Skeletal muscle satellite cell (primary cell): ENCODE measurements at regions not wholly inside any gene's neighbourhood (a gene's known extent, or its start where the extent isn't known, plus 50 kb on each side); places are given as distances from the start of the nearest gene placed in this dataset.
A peak's percentile ranks its signal among the peaks of the same experiment; 100 is the strongest.

Experiments
- H3K27me3 ChIP-seq: 2 replicates; pipeline ENCODE4 v1.7.0; 2013; ENCODE audit warnings: low read length; ENCODE audit not compliant: control insufficient read depth, insufficient read depth
- H3K36me3 ChIP-seq: 2 replicates; pipeline ENCODE4 v1.7.0; 2013; ENCODE audit warnings: mild to moderate bottlenecking, control low read depth, low read length; ENCODE audit not compliant: insufficient read depth
- H3K4me1 ChIP-seq: 2 replicates; pipeline ENCODE4 v1.7.0; 2013; ENCODE audit warnings: low read length; ENCODE audit not compliant: control insufficient read depth, insufficient read depth
- H3K4me2 ChIP-seq: 2 replicates; pipeline ENCODE4 v1.7.0; 2013; ENCODE audit warnings: mild to moderate bottlenecking, low read length
- H3K4me3 ChIP-seq: 2 replicates; pipeline ENCODE4 v1.7.0; 2013; ENCODE audit warnings: low read length
- H3K9ac ChIP-seq: 2 replicates; pipeline ENCODE4 v1.7.0; 2013; ENCODE audit warnings: mild to moderate bottlenecking, low read depth, low read length, moderate library complexity
- H3K9me3 ChIP-seq: replicated peaks from 2 replicates; pipeline ENCODE4 v1.7.0; 2013; ENCODE audit warnings: mild to moderate bottlenecking, control low read depth, low read length

- Histone ChIP-seq H3K9me3 (no peaks in the 10 kb centered on the region), H3K4me1 (no peaks in the 10 kb centered on the region), H3K4me3 (no peak overlapping the region), H3K36me3 (no peaks in the 10 kb centered on the region), H3K9ac (no peak overlapping the region), H3K27me3 (no peaks in the 10 kb centered on the region), H3K4me2 (no peak overlapping the region)
These were observed 435.5 kb downstream of the KCNJ2 start for GRCh38 chr17:70604854-70605253.

GRCh38 chr17:70606086-70606485 lies 436.8 kb downstream of the KCNJ2 start:
- H3K27me3 ChIP-seq, result no peaks in the 10 kb centered on the region
- no peaks in the 10 kb centered on the region for H3K9me3 ChIP-seq
- H3K9ac ChIP-seq, result no peak overlapping the region
- no peak overlapping the region for H3K4me2 ChIP-seq
- no peaks in the 10 kb centered on the region for H3K36me3 ChIP-seq
- no peaks in the 10 kb centered on the region for H3K4me1 ChIP-seq
- H3K4me3 ChIP-seq, result no peak overlapping the region

GRCh38 chr17:70608193-70608592 lies 438.9 kb downstream of the KCNJ2 start:
- H3K4me2 ChIP-seq, result no peak overlapping the region
- H3K36me3 ChIP-seq, result no peaks in the 10 kb centered on the region
- H3K4me1 ChIP-seq, result no peaks in the 10 kb centered on the region
- no peak overlapping the region for H3K9ac ChIP-seq
- no peaks in the 10 kb centered on the region for H3K27me3 ChIP-seq
- H3K9me3 ChIP-seq, result no peaks in the 10 kb centered on the region
- H3K4me3 ChIP-seq, result no peak overlapping the region

GRCh38 chr17:70608957-70609356 lies 439.6 kb downstream of the KCNJ2 start:
- Histone ChIP-seq H3K4me2 (no peak overlapping the region), H3K4me1 (no peaks in the 10 kb centered on the region), H3K9ac (no peak overlapping the region), H3K36me3 (no peaks in the 10 kb centered on the region), H3K27me3 (no peaks in the 10 kb centered on the region), H3K4me3 (no peak overlapping the region), H3K9me3 (no peaks in the 10 kb centered on the region)

- H3K9me3 ChIP-seq, result no peaks in the 10 kb centered on the region
- no peak overlapping the region for H3K4me3 ChIP-seq
- no peaks in the 10 kb centered on the region for H3K4me1 ChIP-seq
- H3K36me3 ChIP-seq, result no peaks in the 10 kb centered on the region
- H3K4me2 ChIP-seq, result no peak overlapping the region
- no peak overlapping the region for H3K9ac ChIP-seq
- no peaks in the 10 kb centered on the region for H3K27me3 ChIP-seq
These were observed 440.2 kb downstream of the KCNJ2 start for GRCh38 chr17:70609566-70609965.

GRCh38 chr17:70610161-70610560 lies 440.8 kb downstream of the KCNJ2 start:
- Histone ChIP-seq H3K27me3 (no peaks in the 10 kb centered on the region), H3K4me1 (no peaks in the 10 kb centered on the region), H3K4me3 (no peak overlapping the region), H3K9ac (no peak overlapping the region), H3K9me3 (no peaks in the 10 kb centered on the region), H3K4me2 (no peak overlapping the region), H3K36me3 (no peaks in the 10 kb centered on the region)

- Histone ChIP-seq H3K4me2 (no peak overlapping the region), H3K9me3 (no peaks in the 10 kb centered on the region), H3K4me3 (no peak overlapping the region), H3K9ac (no peak overlapping the region), H3K27me3 (no peaks in the 10 kb centered on the region), H3K4me1 (no peaks in the 10 kb centered on the region), H3K36me3 (no peaks in the 10 kb centered on the region)
These were observed 444.3 kb downstream of the KCNJ2 start for GRCh38 chr17:70613681-70614080.

GRCh38 chr17:70615831-70616230 lies 446.5 kb downstream of the KCNJ2 start:
- no peaks in the 10 kb centered on the region for H3K36me3 ChIP-seq
- no peak overlapping the region for H3K4me3 ChIP-seq
- H3K4me2 ChIP-seq, result no peak overlapping the region
- no peaks in the 10 kb centered on the region for H3K9me3 ChIP-seq
- H3K27me3 ChIP-seq, result no peaks in the 10 kb centered on the region
- H3K9ac ChIP-seq, result no peak overlapping the region
- H3K4me1 ChIP-seq, result no peaks in the 10 kb centered on the region

GRCh38 chr17:70618641-70619040 lies 449.3 kb downstream of the KCNJ2 start:
- Histone ChIP-seq H3K9ac (no peak overlapping the region), H3K4me3 (no peak overlapping the region), H3K36me3 (no peaks in the 10 kb centered on the region), H3K27me3 (no peaks in the 10 kb centered on the region), H3K9me3 (no peaks in the 10 kb centered on the region), H3K4me1 (peaks cover 13% of the 10 kb centered on the region), H3K4me2 (no peak overlapping the region)

- no peaks in the 10 kb centered on the region for H3K27me3 ChIP-seq
These were observed 452.2 kb downstream of the KCNJ2 start for GRCh38 chr17:70621566-70621965.

GRCh38 chr17:70622368-70623260 lies 453.3 kb downstream of the KCNJ2 start:
- Histone ChIP-seq H3K9me3 (no peaks in the 10 kb centered on the region), H3K27me3 (no peaks in the 10 kb centered on the region), H3K4me3 (no peak overlapping the region), H3K4me1 (peaks cover 13% of the 10 kb centered on the region), H3K9ac (peak overlapping the region; percentile 15), H3K4me2 (peak overlapping the region; percentile 41), H3K36me3 (no peaks in the 10 kb centered on the region)

More at GRCh38 chr17:70621566-70621965, 452.2 kb downstream of the KCNJ2 start:
- H3K9me3 ChIP-seq, result no peaks in the 10 kb centered on the region
- H3K4me3 ChIP-seq, result no peak overlapping the region
- H3K36me3 ChIP-seq, result no peaks in the 10 kb centered on the region
- H3K4me2 ChIP-seq, result peak overlapping the region; percentile 41
- H3K9ac ChIP-seq, result peak overlapping the region; percentile 15
- H3K4me1 ChIP-seq, result peaks cover 13% of the 10 kb centered on the region

GRCh38 chr17:70624211-70624610 lies 454.9 kb downstream of the KCNJ2 start:
- Histone ChIP-seq H3K27me3 (no peaks in the 10 kb centered on the region), H3K9ac (no peak overlapping the region), H3K4me3 (no peak overlapping the region), H3K9me3 (no peaks in the 10 kb centered on the region), H3K4me2 (no peak overlapping the region), H3K4me1 (peaks cover 13% of the 10 kb centered on the region), H3K36me3 (no peaks in the 10 kb centered on the region)
